HG02759 (cell line): ENCODE measurements at regions not wholly inside any gene's neighbourhood (a gene's known extent, or its start where the extent isn't known, plus 50 kb on each side); places are given as distances from the start of the nearest gene placed in this dataset.
A peak's percentile ranks its signal among the peaks of the same experiment; 100 is the strongest.
"Not testable (repeated sequence)": the region's sequence is repeated elsewhere in the genome, so short reads cannot be mapped to it uniquely, and the experiment has no call there.

Experiments
- ATAC-seq: cut with Tn5 transposase; IDR thresholded peaks from one replicate; pipeline ENCODE4 v1.9.1; 2021; ENCODE audit warnings: mild to moderate bottlenecking, moderate library complexity; ENCODE audit not compliant: unreplicated experiment

GRCh38 chr1:99062192-99062591, 57.5 kb upstream of the PLPPR5 start:
- no peak for ATAC-seq

- no peak for ATAC-seq
These were observed 64.5 kb upstream of the PLPPR5 start for GRCh38 chr1:99069146-99069545.

GRCh38 chr1:99078529-99078928, 73.9 kb upstream of the PLPPR5 start:
- not testable (repeated sequence) for ATAC-seq

- ATAC-seq: no peak
These were observed 77.7 kb upstream of the PLPPR5 start for GRCh38 chr1:99082366-99082765.

- no peak for ATAC-seq
These were observed 78.7 kb upstream of the PLPPR5 start for GRCh38 chr1:99083338-99083737.

GRCh38 chr1:99084562-99084961, 79.9 kb upstream of the PLPPR5 start:
- ATAC-seq: peak; percentile 72

- no peak for ATAC-seq
These were observed 81.4 kb upstream of the PLPPR5 start for GRCh38 chr1:99086057-99086456.

- no peak for ATAC-seq
These were observed 93.9 kb upstream of the PLPPR5 start for GRCh38 chr1:99098589-99098988.

GRCh38 chr1:99106274-99106673, 101.6 kb upstream of the PLPPR5 start:
- no peak for ATAC-seq

- no peak for ATAC-seq
These were observed 103.0 kb upstream of the PLPPR5 start for GRCh38 chr1:99107680-99108079.

- no peak for ATAC-seq
These were observed 105.7 kb upstream of the PLPPR5 start for GRCh38 chr1:99110140-99111041.

GRCh38 chr1:99115231-99115630, 110.6 kb upstream of the PLPPR5 start:
- no peak for ATAC-seq

- no peak for ATAC-seq
These were observed 114.5 kb upstream of the PLPPR5 start for GRCh38 chr1:99119188-99119587.

GRCh38 chr1:99122039-99122438, 117.4 kb upstream of the PLPPR5 start:
- no peak for ATAC-seq

- ATAC-seq: no peak
These were observed 119.3 kb upstream of the PLPPR5 start for GRCh38 chr1:99123936-99124335.

- ATAC-seq: no peak
These were observed 126.9 kb upstream of the PLPPR5 start for GRCh38 chr1:99131546-99131945.

- ATAC-seq: no peak
These were observed 129.3 kb upstream of the PLPPR5 start for GRCh38 chr1:99133756-99134500.

- ATAC-seq: no peak
These were observed 126.6 kb upstream of the PLPPR4 start for GRCh38 chr1:99137554-99138206.

GRCh38 chr1:99139876-99140275, 124.4 kb upstream of the PLPPR4 start:
- ATAC-seq: no peak

GRCh38 chr1:99146129-99146848, 118.0 kb upstream of the PLPPR4 start:
- no peak for ATAC-seq

GRCh38 chr1:99149952-99150351, 114.3 kb upstream of the PLPPR4 start:
- no peak for ATAC-seq
